Gastrocnemius medialis (tissue), 4 donors: ENCODE measurements at regions not wholly inside any gene's neighbourhood (a gene's known extent, or its start where the extent isn't known, plus 50 kb on each side); places are given as distances from the start of the nearest gene placed in this dataset.

Experiments used
- POLR2A ChIP-seq, 2 donors: fragments of 450-650 bp; IDR thresholded peaks; one replicate each; pipeline ENCODE4 v1.6.1; 2017; ENCODE audit warnings: antibody characterized with exemption in 2 of 2, mild to moderate bottlenecking in 2 of 2, moderate library complexity in 2 of 2
- TF ChIP-seq, protein P1 (sequence below), 5 experiments: fragments of 450-650 bp in 3 of 5; fragments of 200-600 bp in 2 of 5; sonication (generic) in 2 of 5; IDR thresholded peaks in 4 of 5; conservative IDR thresholded peaks in 1 of 5; 1 replicate in 4 of 5; 2 replicates in 1 of 5; pipeline ENCODE4 v1.5.1; 2016 to 2019; ENCODE audit warnings: antibody characterized with exemption in 5 of 5, mild to moderate bottlenecking in 3 of 5, moderate library complexity in 3 of 5

DNA sequence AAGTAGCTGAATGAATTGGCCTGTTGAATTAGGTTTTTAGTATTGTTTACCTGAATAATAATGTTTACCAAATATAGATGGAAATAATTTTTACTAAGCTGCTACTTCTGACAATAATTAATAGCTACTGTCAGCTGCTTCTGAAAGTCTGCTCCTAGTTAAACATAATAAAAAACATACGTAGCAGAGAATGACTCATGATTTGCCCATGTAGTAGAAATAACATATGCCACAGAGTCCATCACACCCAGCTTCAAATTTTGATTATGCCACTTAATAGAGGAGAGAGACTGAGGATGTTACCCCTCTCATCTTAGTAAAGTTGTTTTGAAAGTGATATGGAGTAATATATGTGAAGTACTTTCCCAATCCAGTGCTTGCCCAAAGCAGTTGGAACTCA, 57.6 kb upstream of the MDFIC start:
- TF ChIP-seq, protein P1, sequence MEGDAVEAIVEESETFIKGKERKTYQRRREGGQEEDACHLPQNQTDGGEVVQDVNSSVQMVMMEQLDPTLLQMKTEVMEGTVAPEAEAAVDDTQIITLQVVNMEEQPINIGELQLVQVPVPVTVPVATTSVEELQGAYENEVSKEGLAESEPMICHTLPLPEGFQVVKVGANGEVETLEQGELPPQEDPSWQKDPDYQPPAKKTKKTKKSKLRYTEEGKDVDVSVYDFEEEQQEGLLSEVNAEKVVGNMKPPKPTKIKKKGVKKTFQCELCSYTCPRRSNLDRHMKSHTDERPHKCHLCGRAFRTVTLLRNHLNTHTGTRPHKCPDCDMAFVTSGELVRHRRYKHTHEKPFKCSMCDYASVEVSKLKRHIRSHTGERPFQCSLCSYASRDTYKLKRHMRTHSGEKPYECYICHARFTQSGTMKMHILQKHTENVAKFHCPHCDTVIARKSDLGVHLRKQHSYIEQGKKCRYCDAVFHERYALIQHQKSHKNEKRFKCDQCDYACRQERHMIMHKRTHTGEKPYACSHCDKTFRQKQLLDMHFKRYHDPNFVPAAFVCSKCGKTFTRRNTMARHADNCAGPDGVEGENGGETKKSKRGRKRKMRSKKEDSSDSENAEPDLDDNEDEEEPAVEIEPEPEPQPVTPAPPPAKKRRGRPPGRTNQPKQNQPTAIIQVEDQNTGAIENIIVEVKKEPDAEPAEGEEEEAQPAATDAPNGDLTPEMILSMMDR (IDR thresholded peaks at IDR 0.05 in 4 of 5, conservative IDR thresholded peaks at IDR 0.05 in 1 of 5) = no peak
- no peak for TF ChIP-seq POLR2A (IDR thresholded peaks at IDR 0.05)
